ENCODE measurements at regions not wholly inside any gene's neighbourhood (a gene's known extent, or its start where the extent isn't known, plus 50 kb on each side); places are given as distances from the start of the nearest gene placed in this dataset.
A peak's percentile ranks its signal among the peaks of the same experiment; 100 is the strongest.

DNA sequence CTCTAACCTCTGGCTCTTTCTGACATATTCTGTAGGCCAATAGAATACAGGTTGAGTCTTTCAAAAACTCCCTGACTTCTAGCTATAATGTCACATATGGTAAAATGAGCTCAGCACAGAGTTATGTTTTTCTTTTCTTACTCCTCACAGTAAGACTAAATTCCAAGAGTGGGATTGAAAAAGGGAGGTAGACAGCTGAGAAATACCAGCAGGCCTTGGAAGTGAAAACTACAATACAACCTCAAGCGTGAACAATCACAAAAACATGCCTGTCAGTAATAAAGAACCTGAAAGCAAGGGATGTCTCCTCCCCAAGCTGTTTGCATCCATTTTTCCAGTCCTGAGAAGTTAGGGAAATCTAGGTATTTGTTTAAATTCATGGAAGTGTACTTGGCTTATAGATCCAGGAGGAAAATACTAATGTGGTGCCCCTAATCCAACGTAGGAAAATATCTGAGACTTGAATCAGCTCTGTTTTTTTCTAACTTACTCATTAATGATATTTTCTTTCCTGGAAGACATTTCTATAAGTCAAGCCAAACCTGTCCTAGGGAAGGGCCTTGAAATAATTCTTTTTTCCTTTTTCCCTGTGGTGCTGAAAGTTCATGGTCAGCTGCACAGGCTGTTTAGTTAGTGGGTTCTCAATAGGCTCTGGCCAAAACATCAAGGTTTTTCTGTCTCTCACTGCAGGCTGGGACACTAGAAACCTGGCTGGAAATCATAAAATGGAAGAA lies 167.9 kb upstream of the SPATS2L start:
- DNase-seq = no peak

DNA sequence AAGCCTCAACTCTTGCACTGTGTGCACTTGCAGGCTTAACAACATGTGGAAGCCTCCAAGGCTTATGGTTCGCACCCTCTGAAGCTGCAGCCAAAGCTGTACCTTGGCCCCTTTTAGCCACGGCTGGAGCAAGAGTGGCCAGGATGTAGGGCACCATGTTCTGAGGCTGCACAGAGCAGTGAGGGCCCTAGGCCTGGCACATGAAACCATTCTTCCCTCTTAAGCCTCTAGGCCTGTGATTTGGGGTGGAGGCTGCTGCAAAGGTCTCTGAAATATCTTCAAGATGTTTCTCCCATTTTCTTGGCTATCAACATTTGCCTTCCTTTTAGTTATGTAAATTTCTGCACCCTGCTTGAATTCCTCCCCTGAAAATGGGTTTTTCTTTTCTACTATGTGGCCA lies 161.9 kb upstream of the SPATS2L start:
- no peak for DNase-seq

DNA sequence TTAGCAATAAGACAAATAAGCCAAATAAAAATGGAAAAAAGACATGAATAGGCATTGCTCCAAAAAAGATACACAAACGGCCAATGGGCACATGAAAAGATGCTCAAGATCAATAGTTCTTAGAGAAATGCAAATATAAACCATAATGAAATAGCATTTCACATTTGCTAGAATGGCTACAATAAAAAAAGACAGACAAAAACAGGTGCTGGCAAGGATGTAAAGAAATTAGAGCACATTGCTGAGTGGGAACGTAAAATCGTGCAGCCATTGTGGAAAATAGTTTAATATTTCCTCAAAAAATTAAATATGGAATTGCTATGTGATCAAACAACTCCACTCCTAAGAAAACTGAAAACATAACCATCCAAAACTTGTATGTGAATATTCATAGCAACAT lies 160.0 kb upstream of the SPATS2L start:
- no peak for DNase-seq

DNA sequence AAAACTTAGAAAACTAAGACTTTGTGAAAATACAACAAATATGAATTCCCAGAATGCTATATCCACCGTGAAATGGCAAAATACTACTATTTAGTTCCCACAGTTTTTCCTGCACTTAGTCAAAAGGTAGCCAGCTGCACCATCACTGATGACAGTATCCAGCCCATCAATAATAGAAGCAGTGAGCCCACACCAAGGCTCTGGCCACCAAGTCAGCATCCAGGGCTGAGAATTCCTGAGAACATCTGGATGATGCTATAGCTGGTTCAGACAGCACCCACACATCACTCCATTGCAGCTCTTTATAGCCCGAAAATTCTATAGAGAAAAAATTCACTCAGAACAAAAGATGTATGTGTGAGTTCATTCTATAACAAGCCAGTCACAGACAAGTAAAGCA lies 159.1 kb upstream of the SPATS2L start:
- DNase-seq = no peak

DNA sequence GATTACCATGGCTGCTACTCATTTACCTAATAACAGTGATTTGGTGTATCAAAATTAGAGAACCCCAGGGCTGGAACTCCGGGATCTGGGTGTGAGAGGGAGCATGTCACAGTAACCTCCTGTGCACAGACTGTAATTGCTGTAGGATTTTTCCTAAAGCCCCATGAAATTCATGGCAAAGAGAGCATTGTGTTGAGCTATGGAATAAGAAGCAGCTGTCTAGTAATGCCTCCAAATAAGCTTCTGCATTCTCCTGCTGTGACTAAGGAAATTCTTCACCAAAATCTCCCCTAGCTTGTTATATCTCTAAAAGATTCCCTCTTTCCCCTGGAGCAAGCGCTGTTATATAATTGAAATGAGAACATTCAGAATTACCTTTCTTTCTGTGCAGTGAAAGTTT lies 158.1 kb upstream of the SPATS2L start:
- no peak for DNase-seq

DNA sequence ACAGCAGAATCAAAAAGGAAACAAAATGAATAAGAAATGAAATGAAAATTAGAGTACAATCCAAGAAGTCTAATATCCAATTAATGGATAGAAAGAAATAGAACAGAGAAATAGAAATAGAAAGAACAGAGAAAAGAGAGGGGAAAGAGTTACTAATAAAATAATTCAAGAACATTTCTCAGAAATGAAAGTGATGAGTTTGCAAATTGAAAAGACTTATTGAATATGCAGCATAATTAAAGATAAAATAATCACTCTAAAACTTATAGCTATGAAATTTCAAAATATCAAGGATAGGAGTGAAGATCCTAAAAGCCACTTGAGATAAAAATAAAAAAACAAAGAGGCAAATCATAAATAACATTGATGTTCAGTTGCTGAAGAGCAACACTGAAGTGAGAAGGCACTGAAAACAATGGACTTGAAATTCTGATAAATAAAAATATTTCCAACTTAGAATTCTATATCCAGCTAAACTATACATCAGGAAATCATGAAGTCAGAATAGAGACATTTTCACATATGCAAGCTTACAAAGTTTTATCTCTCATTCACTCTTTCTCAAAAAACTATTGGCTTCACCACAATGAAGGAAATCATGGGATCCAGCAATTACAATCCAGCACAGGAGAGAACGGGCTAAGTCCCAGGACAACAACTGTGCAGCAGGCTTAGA lies 155.9 kb upstream of the SPATS2L start:
- DNase-seq = no peak

DNA sequence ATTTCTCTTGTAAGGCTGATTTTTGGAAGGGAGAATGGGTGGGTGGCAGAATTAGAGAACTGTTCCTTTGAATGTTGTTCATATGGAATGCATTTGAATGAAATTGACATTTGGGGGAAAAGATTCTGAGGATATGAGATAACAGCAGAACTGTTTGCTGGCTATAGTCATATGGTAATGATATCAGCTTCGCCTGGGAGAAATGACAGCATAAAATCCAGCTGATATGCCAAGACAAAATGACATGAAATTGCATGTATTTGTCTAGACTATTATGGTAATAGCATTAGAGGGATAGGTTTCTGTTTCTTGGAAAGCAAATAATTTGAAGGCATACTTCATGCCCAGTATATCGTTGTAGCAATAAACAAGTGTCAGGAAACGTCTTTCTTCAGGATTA lies 150.8 kb upstream of the SPATS2L start:
- no peak for DNase-seq

DNA sequence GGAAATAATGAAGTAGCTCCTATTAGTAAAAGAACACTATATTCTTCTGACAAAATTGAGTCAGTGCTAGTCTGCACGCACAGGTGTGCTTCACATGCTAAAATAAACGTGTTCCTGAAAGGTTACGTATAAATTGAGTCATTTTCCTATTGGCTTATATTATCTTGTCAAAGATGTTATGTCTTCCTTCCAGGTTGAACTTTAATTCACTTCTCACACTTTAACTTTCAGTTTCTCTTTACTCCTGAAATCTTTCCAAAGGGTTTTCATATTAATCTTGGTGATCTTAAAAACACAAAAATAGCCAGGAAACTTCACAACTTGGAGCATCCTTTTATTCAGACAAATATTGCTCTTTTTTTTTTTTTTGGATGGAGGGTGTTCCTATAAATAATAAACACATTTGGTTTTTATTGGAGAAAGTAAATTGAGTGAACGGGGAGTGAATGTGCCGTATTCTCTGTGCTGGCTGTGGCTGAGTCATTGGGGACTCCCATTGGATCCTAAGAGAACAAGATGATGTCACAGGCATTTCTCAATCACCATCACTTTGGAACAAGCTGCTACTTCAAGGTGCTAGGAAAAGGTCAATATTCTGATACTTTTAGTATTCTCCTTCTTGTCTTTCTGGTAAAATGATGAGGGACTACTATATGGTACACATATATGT lies 150.2 kb upstream of the SPATS2L start:
- DNase-seq = peak; percentile 56

DNA sequence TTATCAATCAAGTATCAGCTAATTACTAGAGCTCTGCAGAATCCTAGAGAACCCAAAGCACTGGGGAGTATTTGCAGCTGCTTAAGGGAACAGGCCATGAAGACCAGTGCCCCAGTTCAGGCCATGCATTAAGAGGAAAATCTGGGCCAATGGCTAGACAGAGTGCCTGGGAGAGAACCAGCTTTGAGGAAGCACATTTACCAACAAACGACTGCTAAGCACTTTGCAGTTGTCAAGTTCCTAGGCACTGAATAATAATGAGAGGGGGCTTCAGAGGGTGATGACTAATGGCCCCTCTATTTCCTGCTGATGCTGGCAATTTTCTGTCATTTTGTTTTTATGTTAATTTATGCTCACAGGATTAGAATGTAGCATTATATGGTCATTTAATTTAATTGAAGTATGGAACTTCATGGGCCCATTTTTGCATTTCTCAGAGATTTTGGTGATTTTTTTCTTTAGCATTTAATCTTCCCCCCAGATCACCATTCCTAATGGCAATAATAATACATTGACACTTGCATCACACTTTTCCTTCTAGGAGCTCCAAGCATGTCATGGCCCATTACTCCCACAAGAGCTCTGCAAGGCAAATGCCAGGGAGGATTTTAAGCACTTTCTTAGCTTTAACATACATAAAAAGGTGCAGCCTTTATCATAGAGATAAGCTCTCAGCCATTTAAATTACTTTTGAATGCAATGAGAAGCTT lies 147.7 kb upstream of the SPATS2L start:
- no peak for DNase-seq

DNA sequence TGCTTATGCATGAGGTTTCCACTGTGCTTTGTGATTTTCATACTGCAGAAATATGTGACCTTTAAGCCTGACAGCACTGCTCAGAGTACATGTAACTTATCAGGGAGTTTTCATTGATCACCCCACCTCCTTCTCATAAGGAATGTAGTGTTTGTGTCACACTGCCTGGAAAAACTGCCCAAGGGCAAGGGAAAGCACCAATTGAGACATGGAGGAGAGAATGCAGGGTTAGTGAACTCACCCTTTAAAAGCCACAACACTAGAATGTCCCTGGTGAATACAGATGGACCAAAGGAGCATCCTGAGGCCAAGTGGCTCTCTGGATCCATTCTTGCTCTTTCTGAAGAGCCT lies 147.2 kb upstream of the SPATS2L start:
- no peak for DNase-seq

DNA sequence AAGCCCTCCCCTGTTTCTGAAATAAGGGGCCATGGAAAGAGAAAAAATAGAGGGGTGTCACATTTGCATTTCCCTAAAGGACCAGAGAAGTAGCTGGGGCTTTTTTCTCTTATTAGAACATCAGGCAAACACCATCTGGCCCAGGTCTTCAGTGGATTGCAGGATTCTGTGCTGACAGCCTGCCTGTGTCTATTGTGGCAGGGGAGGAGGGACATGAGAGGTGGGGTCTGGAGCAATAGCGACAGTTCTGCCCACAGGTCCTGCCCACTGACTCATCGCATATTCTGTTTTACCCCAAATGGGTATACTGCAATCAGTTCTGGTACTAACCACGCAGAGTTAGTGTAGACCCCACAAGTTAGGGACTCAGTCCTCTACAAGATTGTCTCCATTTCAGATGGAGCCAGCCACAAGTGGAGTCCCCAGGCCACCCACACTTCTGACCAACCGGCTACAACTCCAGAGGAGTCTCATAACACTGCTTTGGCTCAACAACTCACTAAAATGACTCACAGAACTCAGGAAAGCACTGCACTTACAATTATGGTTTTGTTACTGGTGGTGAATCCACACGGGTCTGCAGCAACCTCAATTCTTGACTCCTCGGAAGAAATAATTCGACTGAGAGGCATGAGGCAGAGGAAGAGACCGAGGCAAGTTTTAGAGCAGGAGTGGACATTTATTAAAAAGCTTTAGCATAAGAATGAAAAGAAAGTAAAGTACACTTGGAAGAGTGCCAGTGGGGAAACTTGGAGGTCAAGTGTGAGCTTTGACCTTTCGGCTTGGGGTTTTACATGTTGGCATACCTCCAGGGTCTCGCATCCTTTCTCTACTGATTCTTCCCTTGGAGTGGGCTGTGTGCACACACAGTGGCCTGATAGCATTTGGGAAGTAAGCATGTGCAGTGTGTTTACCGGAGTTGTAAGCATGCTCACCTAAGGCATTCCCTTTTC lies 146.4 kb upstream of the SPATS2L start:
- DNase-seq = no peak

DNA sequence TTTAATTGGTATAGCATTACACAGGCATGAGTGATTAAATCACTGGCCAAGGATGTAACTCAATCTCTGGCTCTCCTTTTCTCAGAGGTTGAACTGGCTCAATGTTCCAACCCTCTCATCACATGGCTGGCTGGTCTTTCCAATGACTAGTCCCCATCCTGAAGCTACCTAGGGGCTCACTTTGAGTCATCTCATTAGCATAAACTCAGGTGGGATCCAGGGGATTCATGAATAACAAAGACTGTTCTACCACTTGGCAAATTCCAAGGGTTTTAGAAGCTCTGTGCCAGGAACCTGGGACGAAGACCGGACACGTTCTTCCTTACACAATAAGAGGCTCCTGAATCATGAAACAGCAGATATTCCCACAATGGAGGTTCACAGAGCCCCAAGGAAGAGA lies 145.0 kb upstream of the SPATS2L start:
- DNase-seq = no peak

DNA sequence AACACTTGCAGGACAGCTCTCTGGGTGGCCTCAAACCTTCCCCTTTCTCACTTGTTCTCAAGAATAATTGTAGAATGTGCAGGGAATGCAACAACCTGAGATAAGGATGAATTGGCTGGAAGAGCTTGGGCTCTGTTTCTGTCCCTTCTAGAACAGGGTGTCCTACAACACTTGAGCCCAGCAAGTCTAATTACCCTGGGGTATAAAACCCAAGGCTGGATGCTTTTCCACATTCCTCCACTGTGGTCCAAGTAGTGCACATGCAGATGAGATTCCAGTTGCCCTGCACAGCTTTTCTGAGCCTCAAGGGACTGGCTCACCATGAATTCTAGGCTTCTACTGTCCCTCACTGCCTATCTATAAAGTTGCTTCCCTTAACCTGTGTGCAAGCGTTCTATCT lies 140.8 kb upstream of the SPATS2L start:
- DNase-seq = no peak

DNA sequence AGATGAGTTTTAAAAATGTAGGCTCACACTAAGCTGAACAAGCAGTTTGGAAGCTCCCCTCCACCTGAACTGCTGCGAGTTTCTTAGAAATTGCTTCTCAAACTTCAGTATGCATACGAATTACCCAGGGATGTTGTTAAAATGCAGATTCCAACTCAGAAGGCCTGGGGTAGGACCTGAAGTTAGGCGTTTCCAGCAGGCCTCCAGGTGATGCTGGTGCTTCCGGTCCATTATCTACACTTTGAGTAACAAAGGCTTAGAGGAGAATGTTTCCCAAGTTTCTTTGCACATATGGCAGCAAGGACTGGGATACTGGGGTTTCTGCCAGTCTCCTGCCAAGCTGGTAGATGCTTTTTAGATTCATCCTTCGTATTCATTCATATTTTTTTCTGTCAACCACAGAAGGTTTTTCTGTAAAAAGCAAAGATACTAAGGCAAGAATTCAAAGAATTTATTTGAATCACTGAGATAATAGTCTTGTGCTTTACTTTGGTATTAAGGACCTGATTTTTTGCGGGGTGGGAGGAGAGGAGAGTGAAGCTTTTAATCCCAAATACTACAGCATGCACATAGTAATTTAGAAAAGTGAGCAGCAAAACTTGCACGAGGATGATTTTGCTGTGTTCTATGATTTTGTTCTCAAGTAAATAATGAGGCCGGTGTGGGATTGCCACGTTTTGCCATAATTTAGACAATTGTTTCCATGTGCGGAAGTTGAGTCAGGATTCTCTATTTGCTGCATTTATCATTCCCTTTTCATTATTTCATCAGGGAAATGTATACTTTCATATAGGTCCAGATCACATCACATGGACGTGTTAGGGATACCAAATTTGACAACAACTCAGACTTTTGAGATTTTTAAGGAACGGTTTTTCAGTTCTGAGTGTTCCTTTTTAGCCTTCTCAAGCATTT lies 137.6 kb upstream of the SPATS2L start:
- DNase-seq = no peak

DNA sequence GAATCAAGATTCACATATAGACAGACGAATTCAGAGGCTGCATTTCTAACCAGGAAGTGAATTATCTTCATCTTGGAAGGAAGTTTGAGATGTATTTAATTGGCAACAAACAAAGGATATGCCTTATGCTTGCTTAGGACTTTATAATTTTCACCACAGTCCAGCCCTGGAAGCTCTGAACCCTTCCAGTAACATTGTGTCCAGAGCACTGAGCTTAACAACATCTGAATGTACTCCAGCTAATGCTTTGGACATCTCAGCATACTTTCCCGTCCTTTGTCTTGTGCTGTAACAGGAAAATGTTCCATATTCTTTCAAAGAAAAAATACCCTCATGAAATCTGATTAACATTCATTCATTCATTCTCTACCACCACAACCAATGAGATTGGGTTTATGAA lies 136.3 kb upstream of the SPATS2L start:
- no peak for DNase-seq

DNA sequence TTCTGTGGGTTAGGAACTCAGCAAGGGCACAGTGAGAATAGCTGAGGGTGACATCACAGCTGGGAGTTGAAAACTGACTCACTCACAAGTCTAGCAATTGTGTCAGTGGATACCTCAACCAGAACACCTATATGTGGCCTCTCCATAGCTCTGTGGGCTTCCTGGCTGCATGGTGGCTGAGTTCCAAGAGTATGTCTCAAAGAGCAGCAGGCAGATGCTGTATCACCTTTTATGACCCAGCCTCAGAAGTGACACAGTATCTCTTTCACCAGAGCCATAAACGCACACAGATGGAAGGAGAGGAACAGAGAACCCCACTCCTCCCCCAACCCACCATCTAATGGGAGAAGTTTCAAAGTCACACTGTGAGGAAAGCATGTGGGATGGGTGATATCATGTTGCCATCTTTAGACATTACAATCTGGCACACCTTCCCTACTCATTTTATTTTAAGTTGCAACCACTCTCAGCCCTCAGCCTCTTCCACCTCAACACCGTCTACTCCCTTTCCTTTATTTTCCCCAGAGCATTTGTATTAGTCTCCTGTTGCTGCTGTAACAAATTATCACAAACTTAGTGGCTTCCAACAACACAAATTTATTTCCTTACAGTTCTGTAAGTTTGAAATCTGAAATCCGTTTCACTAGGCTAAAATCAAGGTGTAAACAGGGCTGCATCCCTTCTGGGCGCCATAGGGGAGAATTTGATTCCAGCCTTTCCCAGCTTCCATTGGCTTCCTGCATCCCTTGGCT lies 134.6 kb upstream of the SPATS2L start:
- DNase-seq = no peak

DNA sequence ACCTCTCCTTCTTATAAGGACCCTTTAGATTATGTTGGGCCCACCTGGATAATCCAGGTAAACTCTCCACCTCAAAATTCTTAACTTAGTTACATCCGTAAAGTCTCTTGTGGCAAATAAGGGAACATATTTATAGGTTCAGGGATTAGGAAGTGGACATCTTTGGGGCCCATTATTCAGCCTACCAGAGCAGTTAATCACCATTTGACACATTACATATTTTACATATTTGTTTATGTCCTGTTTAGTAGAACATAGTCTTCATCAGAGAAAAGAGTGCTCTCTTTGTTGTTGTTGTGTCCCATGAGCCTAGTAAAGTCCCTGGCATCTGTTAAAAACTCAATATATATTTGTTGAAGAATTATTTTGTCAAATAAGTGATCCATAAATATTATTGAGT lies 134.0 kb upstream of the SPATS2L start:
- DNase-seq = no peak

DNA sequence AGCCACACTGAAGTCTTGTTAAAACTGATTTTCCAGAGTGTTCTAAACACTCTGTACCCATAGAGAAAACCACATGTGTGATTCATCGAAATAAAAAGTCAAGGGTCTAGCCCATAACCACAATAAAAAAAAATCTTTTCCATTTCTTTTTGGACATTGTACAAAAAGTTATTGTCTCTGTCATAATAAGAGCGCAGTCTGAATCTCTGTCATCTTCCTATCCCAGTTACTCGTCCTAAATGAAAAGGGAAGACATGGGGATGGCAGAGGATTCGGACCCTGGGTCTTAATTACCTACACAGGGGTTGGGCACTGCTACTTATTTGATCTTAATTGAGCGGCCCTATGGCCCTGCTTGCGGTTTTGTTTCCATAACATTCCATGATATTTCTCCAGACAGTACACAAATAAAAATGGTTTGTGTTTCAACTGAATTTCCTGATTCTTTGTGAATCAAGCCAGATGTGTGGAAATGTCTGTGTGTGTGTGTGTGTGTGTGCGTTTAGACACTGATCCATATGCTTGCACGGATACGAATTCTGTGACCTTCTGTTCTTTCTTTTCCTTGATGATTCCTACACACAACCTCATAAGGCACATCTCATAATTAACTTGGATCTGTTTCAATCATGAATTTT lies 133.4 kb upstream of the SPATS2L start:
- DNase-seq = no peak

DNA sequence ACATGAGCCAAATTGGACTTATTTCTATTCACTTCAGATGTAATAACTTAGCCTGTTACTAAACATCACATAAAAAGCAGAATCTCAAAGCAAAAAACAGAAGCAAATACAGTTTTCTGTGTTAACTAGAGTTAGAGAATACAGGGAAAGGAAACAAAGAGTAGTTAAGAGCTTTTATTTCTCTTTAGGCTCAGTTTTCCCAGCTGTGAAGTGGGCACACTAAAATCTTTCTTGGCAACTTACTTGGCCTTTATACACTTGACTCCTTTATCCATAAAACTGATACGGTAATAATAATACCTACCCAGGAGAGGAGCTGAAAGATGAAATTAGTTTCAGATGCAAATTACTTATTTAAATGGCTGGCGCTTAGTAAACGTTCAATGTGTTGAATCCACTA lies 132.8 kb upstream of the SPATS2L start:
- no peak for DNase-seq
